Kidney (tissue), 13 donors: ENCODE measurements at regions not wholly inside any gene's neighbourhood (a gene's known extent, or its start where the extent isn't known, plus 50 kb on each side); places are given as distances from the start of the nearest gene placed in this dataset.

Source experiments
- DNase-seq, 5 donors: peaks; one replicate each; pipeline ENCODE4 v3.0.0-alpha.2; 2013 to 2020
- FAIRE-seq: peaks from 2 replicates; lab custom pipeline; 2012; peaks lifted over from hg19 to GRCh38; lab: Jason Lieb, UNC
- H3K27ac ChIP-seq, 2 donors: one replicate each; pipeline ENCODE4 v1.7.0; 2013; ENCODE audit warnings: low read depth in 2 of 2, low read length in 2 of 2, inconsistent platforms in 1 of 2
- H3K27me3 ChIP-seq: one replicate; pipeline ENCODE4 v1.7.1; 2013; ENCODE audit warnings: low read length, inconsistent platforms; ENCODE audit not compliant: control insufficient read depth, insufficient read depth
- H3K36me3 ChIP-seq, 3 donors: one replicate each; pipeline versions ENCODE4 v1.7.0 to v1.7.1; 2013; ENCODE audit warnings: low read length in 3 of 3, control low read depth in 1 of 3, inconsistent platforms in 1 of 3; ENCODE audit not compliant: insufficient read depth in 3 of 3, control insufficient read depth in 2 of 3
- H3K4me1 ChIP-seq, 3 donors: one replicate each; pipeline versions ENCODE4 v1.7.0 to v1.7.1; 2013; ENCODE audit warnings: low read length in 3 of 3, inconsistent platforms in 1 of 3, low read depth in 1 of 3; ENCODE audit not compliant: control insufficient read depth in 2 of 3, insufficient read depth in 2 of 3
- H3K4me3 ChIP-seq, 3 donors: one replicate each; pipeline versions ENCODE4 v1.7.0 to v1.8.1; 2013; ENCODE audit warnings: low read length in 3 of 3, control low read depth in 1 of 3, inconsistent platforms in 1 of 3
- H3K9ac ChIP-seq, 3 donors: one replicate each; pipeline versions ENCODE4 v1.7.0 to v1.7.1; 2013; ENCODE audit warnings: low read length in 3 of 3, control low read depth in 1 of 3, inconsistent platforms in 1 of 3
- H3K9me3 ChIP-seq, 3 donors: one replicate each; pipeline versions ENCODE4 v1.7.0 to v1.7.1; 2013; ENCODE audit warnings: low read length in 3 of 3, control low read depth in 1 of 3, inconsistent platforms in 1 of 3; ENCODE audit not compliant: control insufficient read depth in 2 of 3, insufficient read depth in 1 of 3
- CTCF ChIP-seq: IDR thresholded peaks from 3 replicates; pipeline ENCODE4 v1.5.1; 2012; ENCODE audit warnings: mild to moderate bottlenecking, moderate library complexity, borderline replicate concordance; ENCODE audit not compliant: insufficient read depth; ENCODE audit errors: extremely low read depth
- intact Hi-C: fragments of 100-400 bp; cut with DNase I; formaldehyde crosslinking; loops from one replicate; pipeline ENCODE4 v1.11.1; 2022
- donor health status: control.
- donor health status: control.
- donor health status: control.
- donor health status: control.
- donor health status: control.
- donor health status: DM: yes; HTN: yes; CAD: no.
- donor health status: Normal renal cell carcinoma (clear cell type).

- no peaks in the 10 kb centered on the region for H3K27me3 ChIP-seq
- H3K4me3 ChIP-seq, result no peak overlapping the region
- DNase-seq (no peak), FAIRE-seq (no peak)
- no peak overlapping the region for H3K9ac ChIP-seq
- no peak for TF ChIP-seq CTCF
- no peaks in the 10 kb centered on the region for H3K36me3 ChIP-seq
- H3K9me3 ChIP-seq, result no peaks in the 10 kb centered on the region
- no peaks in the 10 kb centered on the region for H3K4me1 ChIP-seq
- intact Hi-C loops, result no loop called here
- no peak overlapping the region for H3K27ac ChIP-seq
Measured at GRCh38 chr2:113806217-113806913, 49.9 kb upstream of the SLC35F5 start.
